ENCODE measurements at regions not wholly inside any gene's neighbourhood (a gene's known extent, or its start where the extent isn't known, plus 50 kb on each side); places are given as distances from the start of the nearest gene placed in this dataset.

DNA sequence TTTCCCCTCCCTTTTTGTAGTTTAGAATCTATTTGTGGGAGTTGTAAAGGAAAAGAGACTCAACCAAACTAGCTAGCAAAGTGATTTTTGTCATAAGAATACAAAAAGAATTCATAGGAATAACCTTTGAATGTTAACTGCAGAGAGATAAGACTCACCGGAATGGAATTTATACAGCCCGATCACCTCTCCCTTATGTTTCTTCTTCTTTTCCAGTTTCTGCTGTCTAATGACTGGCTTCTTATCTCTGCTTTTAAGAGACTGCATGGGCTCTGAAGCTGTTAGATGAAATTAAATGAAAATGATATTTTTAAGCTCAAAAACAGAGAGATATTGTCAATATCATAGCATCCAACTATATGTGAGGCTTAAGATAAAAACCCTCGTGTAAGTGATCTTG is 1095.9 kb downstream of the REEP3 start:
- Mint-ChIP-seq H3K27ac (no peak overlapping the region), H3K36me3 (peaks cover 6% of the 10 kb centered on the region), H3K27me3 (ENCODE audit: low read depth in 2 of 2) (no peaks in the 10 kb centered on the region), H3K9me3 (peaks cover 12 to 17% of the 10 kb centered on the region in 2 donors), H3K4me3 (no peak overlapping the region), H3K4me1 (no peaks in the 10 kb centered on the region)
- Histone ChIP-seq H3K27ac (ENCODE audit: low read length) (no peak overlapping the region), H3K36me3 (ENCODE audit: control insufficient read depth, insufficient read depth, low read length) (no peaks in the 10 kb centered on the region), H3K4me3 (ENCODE audit: low read length) (no peak overlapping the region), H3K9me3 (ENCODE audit: control insufficient read depth, insufficient read depth, low read length) (no peaks in the 10 kb centered on the region), H3K27me3 (ENCODE audit: control insufficient read depth, insufficient read depth, low read length) (no peaks in the 10 kb centered on the region), H3K4me1 (ENCODE audit: control insufficient read depth, insufficient read depth, low read length) (no peaks in the 10 kb centered on the region)
- ATAC-seq, result no peak
- intact Hi-C loops (cut with micrococcal nuclease), result no loop called here
- 79% methylated on average over 2 of the region's 3 CpGs for WGBS (ENCODE audit: insufficient coverage)
- DNase-seq, result no peak
- TF ChIP-seq, protein P1, sequence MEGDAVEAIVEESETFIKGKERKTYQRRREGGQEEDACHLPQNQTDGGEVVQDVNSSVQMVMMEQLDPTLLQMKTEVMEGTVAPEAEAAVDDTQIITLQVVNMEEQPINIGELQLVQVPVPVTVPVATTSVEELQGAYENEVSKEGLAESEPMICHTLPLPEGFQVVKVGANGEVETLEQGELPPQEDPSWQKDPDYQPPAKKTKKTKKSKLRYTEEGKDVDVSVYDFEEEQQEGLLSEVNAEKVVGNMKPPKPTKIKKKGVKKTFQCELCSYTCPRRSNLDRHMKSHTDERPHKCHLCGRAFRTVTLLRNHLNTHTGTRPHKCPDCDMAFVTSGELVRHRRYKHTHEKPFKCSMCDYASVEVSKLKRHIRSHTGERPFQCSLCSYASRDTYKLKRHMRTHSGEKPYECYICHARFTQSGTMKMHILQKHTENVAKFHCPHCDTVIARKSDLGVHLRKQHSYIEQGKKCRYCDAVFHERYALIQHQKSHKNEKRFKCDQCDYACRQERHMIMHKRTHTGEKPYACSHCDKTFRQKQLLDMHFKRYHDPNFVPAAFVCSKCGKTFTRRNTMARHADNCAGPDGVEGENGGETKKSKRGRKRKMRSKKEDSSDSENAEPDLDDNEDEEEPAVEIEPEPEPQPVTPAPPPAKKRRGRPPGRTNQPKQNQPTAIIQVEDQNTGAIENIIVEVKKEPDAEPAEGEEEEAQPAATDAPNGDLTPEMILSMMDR (IDR thresholded peaks at IDR 0.05), result no peak

DNA sequence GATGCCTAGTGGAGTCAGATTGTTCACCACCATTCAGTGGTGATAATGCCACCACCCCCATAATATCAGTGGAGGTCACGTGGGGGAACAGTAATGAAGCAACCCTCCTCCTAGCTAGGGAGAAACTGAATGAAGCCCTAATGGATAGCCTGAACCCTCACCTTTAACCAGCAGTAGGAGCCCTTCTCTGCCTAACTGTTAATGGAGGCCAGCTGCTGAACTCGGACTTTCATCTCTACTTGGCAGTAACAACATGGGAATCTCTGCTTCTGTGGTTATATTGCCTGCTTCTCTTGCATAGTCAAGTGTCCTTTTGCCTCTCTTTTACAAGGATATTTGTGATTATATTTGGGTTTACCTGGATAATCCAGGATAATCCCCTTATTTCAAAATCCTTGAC is 1097.9 kb downstream of the REEP3 start:
- no peak overlapping the region for H3K27ac ChIP-seq (ENCODE audit: low read length)
- DNase-seq (no peak), ATAC-seq (no peak)
- no peaks in the 10 kb centered on the region for H3K4me1 ChIP-seq (ENCODE audit: control insufficient read depth, insufficient read depth, low read length)
- Mint-ChIP-seq H3K27me3 (ENCODE audit: low read depth in 2 of 2) (no peaks in the 10 kb centered on the region), H3K4me1 (no peaks in the 10 kb centered on the region), H3K36me3 (peaks cover 6% of the 10 kb centered on the region), H3K9me3 (peaks cover 12 to 17% of the 10 kb centered on the region in 2 donors), H3K4me3 (no peak overlapping the region), H3K27ac (no peak overlapping the region)
- intact Hi-C loops (cut with micrococcal nuclease), result no loop called here
- no peaks in the 10 kb centered on the region for H3K27me3 ChIP-seq (ENCODE audit: control insufficient read depth, insufficient read depth, low read length)
- 80% methylated on average over 2 of the region's 2 CpGs for WGBS (ENCODE audit: insufficient coverage)
- no peaks in the 10 kb centered on the region for H3K9me3 ChIP-seq (ENCODE audit: control insufficient read depth, insufficient read depth, low read length)
- TF ChIP-seq, protein P1 (IDR thresholded peaks at IDR 0.05), result no peak
- H3K36me3 ChIP-seq (ENCODE audit: control insufficient read depth, insufficient read depth, low read length), result no peaks in the 10 kb centered on the region
- no peak overlapping the region for H3K4me3 ChIP-seq (ENCODE audit: low read length)

DNA sequence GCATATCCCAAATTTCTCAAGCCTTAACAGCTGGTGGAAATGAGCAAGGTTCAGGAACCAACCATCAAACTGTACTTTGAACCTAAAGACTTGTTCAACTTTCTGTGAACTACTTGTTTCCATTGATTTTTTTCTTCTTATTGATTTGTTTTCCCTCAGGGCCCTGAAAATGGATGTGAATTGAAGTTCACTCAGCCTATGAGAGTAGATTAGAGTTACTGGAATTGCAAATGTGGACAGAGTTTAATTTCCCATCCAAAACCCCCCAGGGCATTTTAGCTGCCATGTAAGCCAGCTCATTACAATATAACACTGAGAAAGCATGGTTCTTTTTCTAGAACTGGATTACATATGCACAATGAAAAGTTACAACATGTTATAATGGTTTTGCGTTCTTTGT is 1105.7 kb downstream of the REEP3 start:
- Mint-ChIP-seq H3K36me3 (no peaks in the 10 kb centered on the region), H3K4me3 (no peak overlapping the region), H3K27ac (no peak overlapping the region), H3K27me3 (ENCODE audit: low read depth in 2 of 2) (no peaks in the 10 kb centered on the region), H3K4me1 (no peaks in the 10 kb centered on the region), H3K9me3 (peaks cover 4 to 9% of the 10 kb centered on the region in 2 donors)
- Histone ChIP-seq H3K27me3 (ENCODE audit: control insufficient read depth, insufficient read depth, low read length) (no peaks in the 10 kb centered on the region), H3K4me3 (ENCODE audit: low read length) (no peak overlapping the region), H3K9me3 (ENCODE audit: control insufficient read depth, insufficient read depth, low read length) (peaks cover 5% of the 10 kb centered on the region), H3K27ac (ENCODE audit: low read length) (no peak overlapping the region), H3K4me1 (ENCODE audit: control insufficient read depth, insufficient read depth, low read length) (no peaks in the 10 kb centered on the region), H3K36me3 (ENCODE audit: control insufficient read depth, insufficient read depth, low read length) (no peaks in the 10 kb centered on the region)
- WGBS (ENCODE audit: insufficient coverage), result no CpG with 5 or more reads among the region's 1 CpG
- intact Hi-C loops (cut with micrococcal nuclease), result no loop called here
- TF ChIP-seq, protein P1 (IDR thresholded peaks at IDR 0.05), result no peak
- ATAC-seq, result no peak
- DNase-seq, result no peak

DNA sequence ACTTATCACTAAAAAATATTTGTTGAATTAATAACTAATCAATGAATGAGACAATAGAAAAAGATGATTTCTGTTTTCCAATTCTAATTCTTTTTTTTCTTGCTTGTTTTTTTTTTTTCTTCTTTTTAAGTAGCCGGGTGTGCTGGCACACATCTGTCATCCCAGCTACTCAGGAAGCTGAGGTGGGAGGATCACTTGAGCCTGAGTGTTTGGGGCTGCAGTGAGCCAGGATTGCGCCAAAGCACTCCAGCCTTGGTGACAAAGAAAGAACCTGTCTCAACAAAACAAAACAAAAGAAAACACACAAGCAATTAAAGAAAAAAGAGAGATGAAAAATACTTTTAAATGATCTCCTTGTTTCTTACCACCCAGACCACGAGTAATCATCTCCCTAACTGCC is 1109.3 kb downstream of the REEP3 start:
- no CpG with 5 or more reads among the region's 3 CpGs for WGBS (ENCODE audit: insufficient coverage)
- no peak for ATAC-seq

More for the DNA sequence above, 1109.3 kb downstream of the REEP3 start:
- no peaks in the 10 kb centered on the region for H3K4me1 ChIP-seq (ENCODE audit: control insufficient read depth, insufficient read depth, low read length)
- Mint-ChIP-seq H3K4me3 (no peak overlapping the region), H3K36me3 (no peaks in the 10 kb centered on the region), H3K27ac (no peak overlapping the region), H3K4me1 (no peaks in the 10 kb centered on the region), H3K27me3 (ENCODE audit: low read depth in 2 of 2) (no peaks in the 10 kb centered on the region), H3K9me3 (peaks cover 4 to 12% of the 10 kb centered on the region in 2 donors)
- no peak for DNase-seq
- TF ChIP-seq, protein P1 (IDR thresholded peaks at IDR 0.05), result no peak
- no peaks in the 10 kb centered on the region for H3K36me3 ChIP-seq (ENCODE audit: control insufficient read depth, insufficient read depth, low read length)
- no peaks in the 10 kb centered on the region for H3K27me3 ChIP-seq (ENCODE audit: control insufficient read depth, insufficient read depth, low read length)
- intact Hi-C loops (cut with micrococcal nuclease), result no loop called here
- H3K27ac ChIP-seq (ENCODE audit: low read length), result no peak overlapping the region
- H3K9me3 ChIP-seq (ENCODE audit: control insufficient read depth, insufficient read depth, low read length), result peaks cover 5% of the 10 kb centered on the region
- H3K4me3 ChIP-seq (ENCODE audit: low read length), result no peak overlapping the region

All from natural killer cell (primary cell).